PC-3 (cell line): ENCODE measurements at regions not wholly inside any gene's neighbourhood (a gene's known extent, or its start where the extent isn't known, plus 50 kb on each side); places are given as distances from the start of the nearest gene placed in this dataset.

Experiments used
- EZH2 ChIP-seq: fragments of 300-600 bp; sonication (generic); IDR thresholded peaks from one replicate; pipeline ENCODE4 v1.6.1; 2017; ENCODE audit warnings: antibody characterized with exemption, mild to moderate bottlenecking, low read length; ENCODE audit not compliant: unreplicated experiment
- EZH2phosphoT487 ChIP-seq: fragments of 300-600 bp; sonication (generic); IDR thresholded peaks from 2 replicates; pipeline ENCODE4 v1.6.1; 2018; ENCODE audit warnings: mild to moderate bottlenecking, antibody characterized with exemption, low read length, borderline replicate concordance
- TF ChIP-seq, protein P1 (sequence below): fragments of 300-600 bp; sonication (generic); conservative IDR thresholded peaks from 2 replicates; pipeline ENCODE4 v1.5.1; 2017; ENCODE audit warnings: antibody characterized with exemption, low read depth, mild to moderate bottlenecking, low read length

- TF ChIP-seq, protein P1, sequence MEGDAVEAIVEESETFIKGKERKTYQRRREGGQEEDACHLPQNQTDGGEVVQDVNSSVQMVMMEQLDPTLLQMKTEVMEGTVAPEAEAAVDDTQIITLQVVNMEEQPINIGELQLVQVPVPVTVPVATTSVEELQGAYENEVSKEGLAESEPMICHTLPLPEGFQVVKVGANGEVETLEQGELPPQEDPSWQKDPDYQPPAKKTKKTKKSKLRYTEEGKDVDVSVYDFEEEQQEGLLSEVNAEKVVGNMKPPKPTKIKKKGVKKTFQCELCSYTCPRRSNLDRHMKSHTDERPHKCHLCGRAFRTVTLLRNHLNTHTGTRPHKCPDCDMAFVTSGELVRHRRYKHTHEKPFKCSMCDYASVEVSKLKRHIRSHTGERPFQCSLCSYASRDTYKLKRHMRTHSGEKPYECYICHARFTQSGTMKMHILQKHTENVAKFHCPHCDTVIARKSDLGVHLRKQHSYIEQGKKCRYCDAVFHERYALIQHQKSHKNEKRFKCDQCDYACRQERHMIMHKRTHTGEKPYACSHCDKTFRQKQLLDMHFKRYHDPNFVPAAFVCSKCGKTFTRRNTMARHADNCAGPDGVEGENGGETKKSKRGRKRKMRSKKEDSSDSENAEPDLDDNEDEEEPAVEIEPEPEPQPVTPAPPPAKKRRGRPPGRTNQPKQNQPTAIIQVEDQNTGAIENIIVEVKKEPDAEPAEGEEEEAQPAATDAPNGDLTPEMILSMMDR, result no peak
- TF ChIP-seq EZH2phosphoT487 (no peak), EZH2 (no peak)
Observed at GRCh38 chr5:143733665-143734455, 78.1 kb upstream of the HMHB1 start.
